ENCODE measurements at regions not wholly inside any gene's neighbourhood (a gene's known extent, or its start where the extent isn't known, plus 50 kb on each side); places are given as distances from the start of the nearest gene placed in this dataset.
"Not testable (repeated sequence)": the region's sequence is repeated elsewhere in the genome, so short reads cannot be mapped to it uniquely, and the experiment has no call there.

- not testable (repeated sequence) for DNase-seq
Measured at GRCh38 chr10:62500116-62500515, 125.9 kb downstream of the ZNF365 start.

GRCh38 chr10:62501547-62501946 lies 127.4 kb downstream of the ZNF365 start:
- DNase-seq: no peak

DNA sequence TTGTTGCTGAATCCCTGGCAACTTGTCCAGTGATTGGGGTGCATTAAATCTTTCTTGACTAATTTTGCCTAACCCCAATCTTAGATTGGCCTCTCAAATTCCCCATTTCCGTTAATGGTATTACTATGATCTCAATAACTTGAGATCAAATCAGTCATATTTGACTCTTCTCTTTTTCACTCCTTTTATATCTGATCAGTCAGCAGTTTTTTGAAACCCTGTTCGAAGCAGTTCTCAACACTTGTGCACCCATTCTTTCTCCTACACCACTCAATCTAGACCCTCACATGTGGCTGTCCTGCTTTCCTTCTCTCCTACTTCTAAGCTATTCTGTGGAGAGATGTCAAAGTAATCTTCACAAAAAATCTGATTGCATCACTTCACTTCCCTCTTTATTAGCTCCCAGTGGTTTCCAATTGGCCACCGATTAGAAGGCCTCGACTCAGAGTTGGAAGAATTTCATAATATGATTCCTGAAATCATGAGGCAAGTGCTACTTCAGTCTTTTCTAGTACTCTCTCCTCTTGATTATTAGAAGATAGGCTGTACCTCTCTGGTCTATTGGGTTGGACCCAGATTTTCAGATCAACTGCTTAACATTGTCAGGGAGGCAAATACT lies 128.9 kb downstream of the ZNF365 start:
- DNase-seq: no peak

GRCh38 chr10:62503872-62504271 lies 129.7 kb downstream of the ZNF365 start:
- DNase-seq: no peak

DNA sequence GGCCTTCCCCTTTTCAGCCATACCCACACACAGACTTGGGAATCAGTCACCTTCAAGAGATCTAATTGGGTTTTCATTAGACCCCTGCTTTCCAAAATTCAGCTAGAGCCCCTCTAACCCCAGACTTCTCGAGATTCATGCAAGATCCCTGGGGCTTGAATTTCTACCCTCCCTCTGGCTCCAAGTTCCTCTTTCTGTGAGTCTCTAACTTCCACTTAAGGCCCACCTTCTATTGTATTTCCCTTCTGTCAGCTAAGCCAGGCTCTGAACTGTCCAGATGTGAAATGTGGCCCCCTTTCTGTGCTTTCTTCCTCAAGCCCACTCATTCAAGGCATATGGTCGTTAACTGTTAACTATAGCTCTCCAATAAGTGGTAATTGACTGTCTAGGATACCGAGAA lies 132.2 kb downstream of the ZNF365 start:
- no peak for DNase-seq

- DNase-seq: no peak
Measured at GRCh38 chr10:62511238-62511637, 137.1 kb downstream of the ZNF365 start.

DNA sequence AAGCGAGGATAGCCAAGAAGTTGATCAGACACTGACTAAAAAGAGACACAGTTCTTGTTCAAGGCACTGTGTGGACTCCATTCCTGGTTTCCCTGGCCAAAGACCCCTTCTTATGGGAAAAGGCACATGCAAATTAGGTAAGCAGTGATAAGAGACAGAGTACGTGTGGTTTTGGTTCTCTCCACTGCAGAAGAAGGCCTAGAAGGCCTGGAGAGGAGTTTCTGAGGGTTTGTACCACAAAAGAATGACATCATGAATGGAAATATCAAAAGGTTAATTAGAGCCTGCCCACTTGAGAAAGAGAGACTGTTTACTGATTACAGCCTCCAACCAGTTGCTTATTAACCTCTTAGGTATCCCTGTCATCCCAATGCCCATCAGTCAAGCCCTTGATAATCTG lies 137.5 kb downstream of the ZNF365 start:
- DNase-seq: no peak

DNA sequence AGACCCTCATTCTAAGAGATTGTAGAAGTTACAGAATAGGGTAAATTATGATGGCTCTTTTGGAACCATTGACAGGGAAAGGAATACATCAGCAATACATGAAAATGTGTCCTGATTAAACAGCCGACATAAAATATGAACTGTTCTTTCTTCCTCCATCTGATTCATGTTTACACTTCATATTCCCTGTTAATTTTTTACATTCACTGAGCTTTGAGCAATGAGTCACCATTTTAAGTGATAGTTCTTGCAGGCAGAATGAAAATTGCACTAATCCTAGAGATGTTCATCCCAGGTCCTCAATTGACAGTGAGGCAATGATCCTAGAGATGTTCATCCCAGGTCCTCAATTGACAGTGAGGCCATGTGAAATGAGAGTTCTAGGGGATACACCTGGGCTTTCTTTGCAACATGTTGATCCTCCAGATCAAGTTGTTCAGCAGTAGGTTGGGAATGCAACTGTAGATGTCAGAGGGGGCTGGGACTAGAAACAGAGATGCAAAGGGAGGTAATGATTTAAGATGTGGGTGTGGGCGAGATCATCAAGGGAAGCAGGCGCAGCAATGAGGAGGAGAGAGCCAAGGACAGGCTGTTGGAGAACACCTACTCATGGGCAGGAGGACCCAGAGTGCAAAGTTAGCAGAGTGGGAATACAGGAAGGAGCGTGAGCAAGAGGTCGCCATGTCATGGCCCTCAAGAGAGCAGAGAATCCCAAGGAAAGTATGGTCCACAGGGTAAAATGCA lies 138.7 kb downstream of the ZNF365 start:
- DNase-seq: no peak

DNA sequence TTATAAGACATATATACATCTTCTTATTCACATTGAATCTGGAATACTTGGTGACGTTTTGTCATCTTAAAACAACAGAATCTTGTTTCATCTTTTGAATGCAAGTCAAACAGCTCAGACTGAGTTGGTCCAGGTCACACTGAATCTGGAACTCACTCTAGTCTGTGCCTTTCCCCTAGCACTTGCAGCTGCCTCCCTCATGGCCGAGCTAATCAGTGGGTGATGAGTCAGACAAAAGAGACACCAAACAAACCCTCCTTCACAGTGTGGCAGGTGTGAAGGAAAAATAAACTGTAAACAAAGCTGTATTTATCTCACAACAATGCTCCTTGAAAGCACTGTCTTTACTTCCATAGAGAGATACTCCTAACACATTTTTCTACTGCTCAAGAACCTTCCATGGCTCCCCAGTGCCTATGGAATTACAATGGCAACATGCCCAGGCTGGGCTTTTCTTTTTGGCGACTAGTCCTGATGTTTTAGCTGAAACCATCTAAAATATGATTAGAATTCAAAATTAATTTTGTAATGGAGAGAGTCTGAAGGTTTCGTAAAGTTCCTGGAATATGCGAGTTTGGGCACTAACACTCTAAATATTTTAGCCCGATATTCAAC lies 140.0 kb downstream of the ZNF365 start:
- DNase-seq: no peak

GRCh38 chr10:62517252-62517651 lies 143.1 kb downstream of the ZNF365 start:
- DNase-seq: no peak

DNA sequence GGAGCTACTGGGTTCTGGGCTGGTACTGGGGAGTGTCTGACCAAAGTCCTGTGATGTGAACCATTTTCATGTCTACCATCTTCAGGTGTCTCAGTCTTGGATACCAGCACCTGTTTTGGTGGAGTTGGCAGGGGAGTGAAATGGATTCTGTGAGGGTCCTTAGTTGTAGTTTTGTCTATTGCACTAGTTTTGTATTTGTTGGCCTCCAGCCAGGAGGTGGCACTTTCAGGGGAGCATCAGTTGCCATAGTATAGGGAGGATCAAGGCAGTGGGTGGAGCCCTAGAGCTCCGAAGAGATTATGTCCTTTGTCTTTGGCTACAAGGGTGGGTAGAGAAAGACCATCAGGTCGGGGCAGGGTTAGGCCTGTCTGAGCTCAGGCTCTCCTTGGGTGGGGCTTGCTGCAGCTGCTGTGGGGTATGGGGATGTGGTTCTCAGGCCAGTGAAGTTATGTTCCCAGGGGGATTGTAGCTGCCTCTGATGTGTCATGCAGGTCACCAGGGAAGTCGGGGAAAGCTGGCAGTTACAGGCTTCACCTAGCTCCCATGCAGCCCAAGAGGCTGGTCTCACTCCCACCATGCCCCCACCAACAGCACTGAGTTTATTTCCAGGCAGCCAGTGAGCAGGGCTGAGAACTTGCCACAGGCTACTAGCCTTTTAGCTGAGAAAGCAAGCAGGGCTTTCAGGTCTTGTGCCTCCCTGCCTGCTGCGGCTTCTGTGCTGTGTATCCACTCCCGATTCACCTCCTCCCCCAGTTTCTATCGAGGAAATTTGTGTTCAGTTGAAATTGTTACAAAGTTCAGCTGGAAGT lies 153.1 kb downstream of the ZNF365 start:
- DNase-seq: no peak

DNA sequence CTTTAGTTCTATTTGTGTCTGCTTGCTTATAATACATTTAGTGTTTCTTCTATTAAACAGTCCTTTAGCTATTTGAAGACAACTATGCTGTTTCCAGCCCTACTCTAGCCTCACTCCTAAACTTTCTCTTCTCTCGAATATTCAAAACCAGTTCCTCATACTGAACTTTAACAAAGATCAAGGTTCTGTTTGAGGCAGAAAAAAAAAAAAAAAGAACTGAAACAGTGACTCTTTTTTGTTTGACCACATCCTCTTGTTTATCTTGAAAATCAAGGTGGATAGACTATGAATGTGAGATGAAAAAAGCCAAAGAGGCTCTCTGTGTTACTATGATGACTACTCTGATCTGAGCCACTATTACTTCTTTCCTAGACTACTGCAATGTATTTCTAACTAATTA lies 154.3 kb downstream of the ZNF365 start:
- no peak for DNase-seq

GRCh38 chr10:62529396-62529795 lies 155.2 kb downstream of the ZNF365 start:
- no peak for DNase-seq

DNA sequence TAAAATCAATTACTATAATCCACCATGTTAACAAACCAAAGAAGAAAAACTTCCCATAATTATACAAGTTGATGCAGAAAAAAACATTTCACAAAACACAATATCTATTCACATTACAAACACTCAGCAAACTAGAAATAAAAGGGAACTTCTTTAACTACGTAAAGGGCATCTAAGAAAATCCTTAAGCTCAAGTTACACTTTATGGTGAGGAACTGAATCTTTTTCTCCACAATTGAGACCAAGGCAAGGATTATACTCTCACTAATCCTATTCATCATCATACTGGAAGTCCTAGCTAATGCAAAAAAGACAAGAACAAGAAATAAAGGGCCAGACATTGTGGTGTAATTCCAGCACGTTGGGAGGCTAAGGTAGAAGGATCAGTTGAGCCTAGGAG lies 159.9 kb downstream of the ZNF365 start:
- no peak for DNase-seq

DNA sequence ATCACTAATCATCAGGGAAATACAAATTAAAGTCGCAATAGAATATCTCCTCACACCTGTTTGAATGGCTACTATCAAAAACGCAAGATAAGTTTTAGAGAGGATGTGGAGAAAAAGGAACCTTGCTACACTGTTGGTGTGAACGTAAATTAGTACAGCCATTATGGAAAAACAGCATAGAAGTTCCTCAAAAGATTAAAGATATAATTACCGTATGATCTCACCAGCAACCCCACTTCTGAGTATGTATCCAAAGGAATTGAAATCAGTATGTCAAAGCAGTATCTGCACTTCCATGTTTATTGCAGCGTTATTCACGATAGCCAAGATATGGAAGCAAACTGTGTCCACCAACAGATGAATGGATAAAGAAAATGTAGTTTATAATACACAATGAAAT lies 164.4 kb downstream of the ZNF365 start:
- no peak for DNase-seq

DNA sequence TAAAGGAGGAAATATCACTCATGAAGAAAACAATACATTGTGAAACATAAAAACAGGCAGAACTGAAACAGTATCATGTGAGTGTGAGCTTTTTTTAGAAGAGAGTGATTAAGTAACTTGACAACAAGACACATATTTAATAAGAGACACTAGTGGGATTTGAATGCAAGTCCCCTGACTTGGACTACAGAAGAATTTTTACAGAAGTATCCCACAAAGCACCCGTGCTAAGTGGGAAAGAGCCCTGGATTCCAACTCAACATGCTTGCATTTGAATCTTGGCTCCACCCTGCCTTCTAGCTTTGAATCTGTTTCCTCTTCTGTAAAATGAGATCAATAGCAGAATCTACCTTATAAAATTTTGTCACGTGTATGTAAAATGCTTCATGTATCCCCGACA lies 166.2 kb downstream of the ZNF365 start:
- no peak for DNase-seq

GRCh38 chr10:62541811-62542210 lies 167.6 kb downstream of the ZNF365 start:
- DNase-seq: no peak

DNA sequence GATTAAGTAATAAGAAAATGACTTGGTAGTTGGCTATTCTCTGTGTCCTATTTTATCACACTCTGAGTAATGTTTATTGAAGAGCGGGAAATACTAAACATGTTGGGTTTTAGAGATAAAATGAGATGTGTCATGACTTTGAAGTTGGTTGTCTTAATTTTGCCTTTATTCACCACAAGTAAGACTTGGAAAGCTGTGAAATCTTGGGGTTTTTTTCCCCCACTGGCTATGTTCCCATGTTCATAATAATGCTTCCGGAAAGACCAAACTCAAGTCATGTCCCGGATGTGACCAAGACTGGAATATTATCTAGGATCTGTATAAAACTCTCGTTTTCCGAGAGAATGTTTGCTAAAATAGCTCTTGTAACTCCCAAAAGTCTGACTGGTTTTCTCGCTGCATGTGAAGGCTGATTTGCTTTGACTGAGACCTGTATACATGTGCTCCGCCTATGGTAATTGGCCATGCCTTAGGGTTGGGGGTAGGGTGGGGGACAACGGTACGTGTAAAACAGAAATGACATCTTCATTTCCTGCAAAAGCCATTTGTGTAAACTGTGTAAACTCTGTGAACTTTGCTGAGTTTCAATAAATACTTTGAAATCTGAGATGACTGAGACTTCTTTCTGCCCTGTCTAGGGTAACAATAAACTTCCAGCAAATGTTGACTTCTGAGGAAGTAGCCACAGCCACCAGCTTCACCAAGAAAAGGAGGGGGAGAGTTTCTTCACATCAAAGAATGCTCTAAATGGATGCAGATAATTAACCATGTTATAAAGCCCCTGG lies 169.6 kb downstream of the ZNF365 start:
- no peak for DNase-seq

DNA sequence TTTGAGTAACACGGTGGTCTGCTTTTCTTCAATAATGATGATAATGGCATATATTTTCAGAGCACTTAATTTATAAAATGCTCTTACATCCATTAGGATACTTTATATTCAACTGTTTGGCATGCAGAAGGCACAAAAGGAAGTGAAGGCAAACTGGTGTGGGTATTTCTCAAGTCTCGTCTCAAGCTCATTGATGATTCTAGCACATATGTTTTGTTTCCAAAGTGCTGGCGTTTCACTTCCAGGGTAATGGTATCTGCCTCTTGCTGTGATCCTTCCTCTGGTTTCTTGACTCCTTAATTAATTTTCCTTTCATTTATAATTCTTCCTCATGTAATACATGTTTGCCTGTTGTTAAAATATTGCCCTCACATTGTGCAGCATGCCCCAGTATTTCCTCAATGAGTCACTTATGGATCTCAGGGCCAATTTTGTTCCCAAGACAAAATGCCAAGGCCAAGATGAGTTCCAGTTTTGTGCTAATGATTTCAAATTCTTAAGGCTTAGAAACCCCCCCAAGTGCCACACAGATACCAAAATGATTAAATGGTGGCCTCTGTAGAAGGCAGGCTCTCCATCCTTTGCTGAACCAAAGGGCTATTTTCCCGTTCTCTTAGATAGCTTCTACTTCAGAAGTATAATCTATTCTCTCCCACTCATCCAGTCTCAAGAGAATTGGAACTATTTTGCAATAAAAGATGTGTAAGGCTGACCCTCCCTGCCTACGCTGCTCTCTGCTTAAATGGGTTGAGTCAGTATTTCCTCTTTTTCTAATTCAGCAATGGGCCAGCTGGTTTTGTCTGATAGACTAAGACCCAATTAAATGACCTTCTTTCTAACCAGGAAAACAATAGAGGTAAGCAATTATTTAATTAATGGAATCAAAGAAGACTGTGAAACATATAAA lies 171.2 kb downstream of the ZNF365 start:
- no peak for DNase-seq

- DNase-seq: no peak
Measured at GRCh38 chr10:62548686-62549085, 174.5 kb downstream of the ZNF365 start.

DNA sequence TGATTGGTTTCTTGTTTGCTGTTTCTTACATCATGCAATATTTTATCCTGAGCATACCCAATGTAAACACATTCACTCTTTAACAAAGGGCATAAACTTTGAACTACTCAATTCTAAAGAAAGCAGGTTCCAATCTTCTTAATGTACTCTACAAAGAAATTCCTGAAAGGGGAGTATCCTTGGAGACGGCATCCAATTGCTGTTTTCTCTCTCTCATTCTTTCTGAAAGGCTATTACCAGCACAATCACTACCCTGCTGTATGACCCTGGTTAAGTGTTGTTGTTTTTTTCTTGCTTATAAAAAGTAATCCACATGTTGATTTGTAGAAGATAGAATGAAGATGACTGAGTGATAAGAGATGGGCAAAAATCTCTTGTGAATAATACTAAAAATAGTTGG lies 176.0 kb downstream of the ZNF365 start:
- no peak for DNase-seq
